ENCODE measurements at regions not wholly inside any gene's neighbourhood (a gene's known extent, or its start where the extent isn't known, plus 50 kb on each side); places are given as distances from the start of the nearest gene placed in this dataset.

- Histone ChIP-seq H4K91ac (replicated peaks; ENCODE audit: insufficient read length, low read length) (no peak overlapping the region), H3K9me3 (ENCODE audit: insufficient read depth in 2 of 2, low read depth in 1 of 2, low read length in 1 of 2) (no peaks in the 10 kb centered on the region), H3K4me1 (replicated peaks in 1 of 4; ENCODE audit: control insufficient read depth in 3 of 4, insufficient read depth in 4 of 4, low read length in 3 of 4) (peaks cover 0 to 3% (median 0%) of the 10 kb centered on the region in 4 experiments; a peak in 1 of 7 replicates), H3K27me3 (replicated peaks in 1 of 4; ENCODE audit: control insufficient read depth in 3 of 4, extremely low read depth in 1 of 4, insufficient read depth in 3 of 4, low read length in 3 of 4) (no peaks in the 10 kb centered on the region), H2AFZ (ENCODE audit: low read length) (no peak overlapping the region), H4K5ac (ENCODE audit: insufficient read length, low read depth, low read length) (no peak overlapping the region), H3K9ac (replicated peaks in 1 of 4; ENCODE audit: extremely low read depth in 1 of 4, low read depth in 3 of 4, low read length in 3 of 4) (no peak overlapping the region), H2BK5ac (ENCODE audit: low read depth, low read length) (no peak overlapping the region), H3K23me2 (ENCODE audit: low read depth, low read length) (no peaks in the 10 kb centered on the region), H3K36me3 (ENCODE audit: control insufficient read depth in 2 of 4, insufficient read depth in 4 of 4, low read length in 3 of 4) (no peaks in the 10 kb centered on the region), H3K4me2 (ENCODE audit: insufficient read depth in 1 of 2, low read depth in 2 of 2, low read length in 2 of 2) (no peak overlapping the region), H4K8ac (ENCODE audit: extremely low read depth, insufficient read depth, low read length) (no peak overlapping the region), H2BK12ac (ENCODE audit: low read depth, low read length) (no peak overlapping the region), H3K4me3 (ENCODE audit: extremely low read depth in 1 of 4, insufficient read depth in 2 of 4, low read depth in 3 of 4, low read length in 4 of 4) (no peak overlapping the region), H4K20me1 (replicated peaks in 1 of 2; ENCODE audit: control insufficient read depth in 1 of 2, insufficient read depth in 2 of 2, low read length in 2 of 2) (no peaks in the 10 kb centered on the region), H2BK120ac (replicated peaks; ENCODE audit: low read depth, low read length) (no peak overlapping the region), H2AK5ac (ENCODE audit: low read depth, low read length) (no peak overlapping the region), H3K79me1 (ENCODE audit: low read depth, low read length) (no peaks in the 10 kb centered on the region), H3K27ac (ENCODE audit: low read depth, low read length) (no peak overlapping the region), H3K4ac (replicated peaks; ENCODE audit: insufficient read length, low read depth, low read length) (no peak overlapping the region), H3K14ac (ENCODE audit: insufficient read length) (no peak overlapping the region), H2BK15ac (ENCODE audit: low read length) (no peak overlapping the region), H3K56ac (replicated peaks; ENCODE audit: insufficient read length, low read depth, low read length) (no peak overlapping the region), H3K18ac (ENCODE audit: extremely low read depth, low read length) (no peak overlapping the region), H2BK20ac (ENCODE audit: low read length) (no peak overlapping the region), H3K79me2 (ENCODE audit: control insufficient read depth in 1 of 2, insufficient read depth in 2 of 2, low read length in 2 of 2) (no peaks in the 10 kb centered on the region), H3K23ac (ENCODE audit: insufficient read length) (no peak overlapping the region)
- 93% methylated on average over 3 of the region's 3 CpGs; no CpG with 5 or more reads in 1 of the 2 experiments for WGBS, 2 experiments (ENCODE audit: extremely low coverage in 1 of 2, insufficient coverage in 1 of 2, insufficient read length in 1 of 2, insufficient replicate concordance in 2 of 2, low coverage in 1 of 2, low lambda C conversion rate in 2 of 2, missing lambda C conversion rate in 1 of 2)
- CTCF ChIA-PET (ENCODE audit: partially characterized antibody) = interaction anchor here (1.3 to 1.5 kb wide), 2 partner anchors 25 to 95 kb away, joined by 3 read pairs; no protein-coding TSS in a partner anchor
- no peak for DNase-seq (ENCODE audit: low read depth in 1 of 2, low spot score in 2 of 2)
- FAIRE-seq = no peak
- POLR2A ChIA-PET (ENCODE audit: partially characterized antibody) = no interaction called here
- no peak for TF ChIP-seq KDM5A (IDR thresholded peaks at IDR 0.05; ENCODE audit: low read length)
- no peak for TF ChIP-seq CEBPB (IDR thresholded peaks at IDR 0.05; ENCODE audit: low read depth, low read length)
- TF ChIP-seq EGR1 (IDR thresholded peaks at IDR 0.05; ENCODE audit: borderline replicate concordance, low read depth, low read length) = no peak
Measured at GRCh38 chr11:112727341-112727841, 233.8 kb upstream of the NCAM1 start.

Measured in H1 (cell line).